H9 (cell line): ENCODE measurements at regions not wholly inside any gene's neighbourhood (a gene's known extent, or its start where the extent isn't known, plus 50 kb on each side); places are given as distances from the start of the nearest gene placed in this dataset.

ENCODE experiments used
- DNase-seq: peaks from one replicate; pipeline ENCODE4 v3.0.0-alpha.2; 2017
- H2AFZ ChIP-seq: one replicate; pipeline ENCODE4 v1.6.1; 2013; ENCODE audit warnings: mild to moderate bottlenecking, low read length, control low read depth, moderate library complexity
- H2AK5ac ChIP-seq: 2 replicates; pipeline ENCODE4 v1.6.1; 2013; ENCODE audit warnings: low read length, control low read depth, mixed read lengths; ENCODE audit not compliant: insufficient read length
- H2BK120ac ChIP-seq: one replicate; pipeline ENCODE4 v1.6.1; 2013; ENCODE audit warnings: low read depth, mild to moderate bottlenecking, low read length, control low read depth, inconsistent platforms; ENCODE audit not compliant: poor library complexity, severe bottlenecking
- H2BK12ac ChIP-seq: 2 replicates; pipeline ENCODE4 v1.6.1; 2013; ENCODE audit warnings: low read length, control low read depth, mixed read lengths, low read depth; ENCODE audit not compliant: insufficient read length
- H2BK15ac ChIP-seq: 2 replicates; pipeline ENCODE4 v1.6.1; 2013; ENCODE audit warnings: low read depth, low read length, control low read depth
- H2BK20ac ChIP-seq: one replicate; pipeline ENCODE4 v1.6.1; 2013; ENCODE audit warnings: low read depth, mild to moderate bottlenecking, low read length, control low read depth, inconsistent platforms; ENCODE audit not compliant: poor library complexity, severe bottlenecking
- H2BK5ac ChIP-seq: 2 replicates; pipeline ENCODE4 v1.6.1; 2013; ENCODE audit warnings: low read length, control low read depth, mixed read lengths; ENCODE audit not compliant: insufficient read length
- H3K14ac ChIP-seq: 2 replicates; pipeline ENCODE4 v1.6.1; 2013; ENCODE audit warnings: low read length, control low read depth; ENCODE audit not compliant: insufficient read depth
- H3K18ac ChIP-seq: 2 replicates; pipeline ENCODE4 v1.6.1; 2013; ENCODE audit warnings: low read depth, mild to moderate bottlenecking, mixed read lengths, low read length, control low read depth; ENCODE audit not compliant: insufficient read length
- H3K23ac ChIP-seq: 2 replicates; pipeline ENCODE4 v1.6.1; 2013; ENCODE audit warnings: low read length, control low read depth, mixed read lengths, low read depth; ENCODE audit not compliant: insufficient read length
- H3K23me2 ChIP-seq: 2 replicates; pipeline ENCODE4 v1.6.1; 2013; ENCODE audit warnings: low read depth, mild to moderate bottlenecking, mixed read lengths, low read length, control low read depth; ENCODE audit not compliant: insufficient read length, poor library complexity, severe bottlenecking
- H3K27ac ChIP-seq: 2 replicates; pipeline ENCODE4 v1.5.1; 2013; ENCODE audit warnings: low read length, control low read depth, mixed read lengths, low read depth; ENCODE audit not compliant: insufficient read length
- H3K27me3 ChIP-seq: 2 replicates; pipeline ENCODE4 v1.6.1; 2013; ENCODE audit warnings: low read length, control low read depth, inconsistent platforms; ENCODE audit not compliant: insufficient read depth
- H3K4ac ChIP-seq: 2 replicates; pipeline ENCODE4 v1.6.1; 2013; ENCODE audit warnings: low read depth, mild to moderate bottlenecking, control low read depth, inconsistent platforms, low read length, moderate library complexity
- H3K4me1 ChIP-seq: 2 replicates; pipeline ENCODE4 v1.6.1; 2013; ENCODE audit warnings: low read length, control low read depth, inconsistent platforms; ENCODE audit not compliant: insufficient read depth
- H3K4me2 ChIP-seq: 2 replicates; pipeline ENCODE4 v1.6.1; 2013; ENCODE audit warnings: low read length, control low read depth, mixed read lengths; ENCODE audit not compliant: insufficient read length, insufficient read depth
- H3K56ac ChIP-seq: 2 replicates; pipeline ENCODE4 v1.6.1; 2013; ENCODE audit warnings: low read depth, mild to moderate bottlenecking, mixed read lengths, low read length, control low read depth; ENCODE audit not compliant: insufficient read length
- H3K79me1 ChIP-seq: 2 replicates; pipeline ENCODE4 v1.6.1; 2013; ENCODE audit warnings: low read depth, mild to moderate bottlenecking, moderate library complexity, low read length, control low read depth, inconsistent platforms; ENCODE audit not compliant: insufficient read depth, poor library complexity, severe bottlenecking
- H3K79me2 ChIP-seq: 2 replicates; pipeline ENCODE4 v1.6.1; 2013; ENCODE audit warnings: low read length, control low read depth, inconsistent platforms; ENCODE audit not compliant: insufficient read depth
- H3K9ac ChIP-seq: 2 replicates; pipeline ENCODE4 v1.6.1; 2013; ENCODE audit warnings: low read length, control low read depth, mixed read lengths; ENCODE audit not compliant: insufficient read length; ENCODE audit errors: extremely low read depth
- H3K9me3 ChIP-seq: one replicate; pipeline ENCODE4 v1.6.1; 2013; ENCODE audit warnings: low read depth, low read length, inconsistent platforms; ENCODE audit not compliant: control insufficient read depth
- H3T11ph ChIP-seq: one replicate; pipeline ENCODE4 v1.6.1; 2013; ENCODE audit warnings: mild to moderate bottlenecking, low read length, control low read depth, inconsistent platforms
- H4K20me1 ChIP-seq: one replicate; pipeline ENCODE4 v1.6.1; 2013; ENCODE audit not compliant: control insufficient read depth, insufficient read length, insufficient read depth
- H4K5ac ChIP-seq: 2 replicates; pipeline ENCODE4 v1.6.1; 2013; ENCODE audit warnings: low read depth, mild to moderate bottlenecking, mixed read lengths, low read length, control low read depth; ENCODE audit not compliant: insufficient read length
- H4K8ac ChIP-seq: replicated peaks from 2 replicates; pipeline ENCODE4 v1.6.1; 2013; ENCODE audit warnings: low read length, control low read depth, mixed read lengths, low read depth; ENCODE audit not compliant: insufficient read length
- H4K91ac ChIP-seq: 2 replicates; pipeline ENCODE4 v1.6.1; 2013; ENCODE audit warnings: low read depth, mild to moderate bottlenecking, moderate library complexity, mixed read lengths, low read length, control low read depth; ENCODE audit not compliant: insufficient read length
- H3K27ac Mint-ChIP-seq, 3 experiments: 2 replicates in 2 of 3; 3 replicates in 1 of 3; pipeline ENCODE4 v1.8.0; 2020 to 2021; ENCODE audit warnings: mixed read lengths in 3 of 3, mild to moderate bottlenecking in 1 of 3, moderate library complexity in 1 of 3
- H3K27me3 Mint-ChIP-seq: 2 replicates; pipeline ENCODE4 v1.8.0; 2021; ENCODE audit warnings: low read depth, mild to moderate bottlenecking, moderate library complexity, mixed read lengths
- H3K36me3 Mint-ChIP-seq, 3 experiments: 2 replicates in 2 of 3; 3 replicates in 1 of 3; pipeline ENCODE4 v1.8.0; 2020 to 2021; ENCODE audit warnings: low read depth in 3 of 3, mixed read lengths in 3 of 3; ENCODE audit not compliant: insufficient read depth in 1 of 3
- H3K4me1 Mint-ChIP-seq, 2 experiments: 2 replicates each; pipeline ENCODE4 v1.8.0; 2020; ENCODE audit warnings: mixed read lengths in 2 of 2
- H3K4me3 Mint-ChIP-seq, 2 experiments: 2 replicates in 1 of 2; 3 replicates in 1 of 2; pipeline ENCODE4 v1.8.0; 2020 to 2021; ENCODE audit warnings: mild to moderate bottlenecking in 2 of 2, mixed read lengths in 2 of 2, moderate library complexity in 1 of 2
- H3K9me3 Mint-ChIP-seq, 2 experiments: 2 replicates in 1 of 2; 3 replicates in 1 of 2; pipeline ENCODE4 v1.8.0; 2020; ENCODE audit warnings: mild to moderate bottlenecking in 2 of 2, mixed read lengths in 2 of 2, moderate library complexity in 1 of 2
- WGBS: extraction: QIAGEN DNeasy Blood & Tissue Kit; methylation state at CpG from one replicate; pipeline ENCODE4 v1.1.7; 2013; ENCODE audit warnings: missing lambda C conversion rate, low lambda C conversion rate, mixed read lengths; ENCODE audit not compliant: insufficient read length; ENCODE audit errors: extremely low coverage; 5-methylcytosine and 5-hydroxymethylcytosine counted together
- TF ChIP-seq, protein P1 (sequence below): fragments of 200-600 bp; sonication (generic); conservative IDR thresholded peaks from 3 replicates; pipeline ENCODE4 v1.8.0; 2021; ENCODE audit warnings: antibody characterized with exemption, mild to moderate bottlenecking

DNA sequence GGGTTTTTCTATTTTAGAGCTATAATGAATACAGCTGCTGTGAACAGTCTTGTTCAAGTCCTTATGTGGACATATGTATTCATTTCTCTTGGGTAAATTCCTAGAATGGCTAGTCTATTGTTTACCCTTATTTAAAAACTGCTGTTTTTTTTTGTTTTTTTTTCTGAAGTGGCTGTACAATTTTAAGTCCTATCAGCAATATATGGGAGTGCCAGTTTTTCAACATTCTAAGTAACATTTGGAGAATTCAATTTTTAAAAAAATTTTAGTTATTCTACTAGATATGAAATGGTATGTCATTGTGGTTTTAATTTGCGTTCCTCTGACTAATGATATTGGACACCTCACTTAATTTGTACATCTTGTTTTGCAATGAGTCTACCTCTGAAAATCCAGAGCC is 349.7 kb downstream of the SATB2 start:
- H3K79me1 ChIP-seq, result no peaks in the 10 kb centered on the region
- Mint-ChIP-seq H3K27ac (no peak overlapping the region), H3K9me3 (no peaks in the 10 kb centered on the region; a peak in 1 of 5 replicates), H3K27me3 (no peaks in the 10 kb centered on the region), H3K36me3 (no peaks in the 10 kb centered on the region), H3K4me3 (no peak overlapping the region), H3K4me1 (peaks cover 2% of the 10 kb centered on the region in 2 experiments; a peak in 2 of 4 replicates)
- no peaks in the 10 kb centered on the region for H3K23me2 ChIP-seq
- H3K18ac ChIP-seq, result no peak overlapping the region
- no peak overlapping the region for H2BK12ac ChIP-seq
- DNase-seq, result no peak
- H3K4me1 ChIP-seq, result peaks cover 3% of the 10 kb centered on the region; the same call in 1 of the 2 replicates
- no peaks in the 10 kb centered on the region for H3K79me2 ChIP-seq
- no peak overlapping the region for H4K8ac ChIP-seq
- no peak overlapping the region for H4K5ac ChIP-seq
- H2AFZ ChIP-seq, result no peak overlapping the region
- H3K27me3 ChIP-seq, result no peaks in the 10 kb centered on the region
- no peak overlapping the region for H3K56ac ChIP-seq
- H3K4ac ChIP-seq, result no peak overlapping the region
- no peak overlapping the region for H2AK5ac ChIP-seq
- no peak overlapping the region for H3K23ac ChIP-seq
- no peak overlapping the region for H3K4me2 ChIP-seq
- H2BK120ac ChIP-seq, result no peak overlapping the region
- H2BK15ac ChIP-seq, result no peak overlapping the region
- H4K20me1 ChIP-seq, result no peaks in the 10 kb centered on the region
- no peak overlapping the region for H4K91ac ChIP-seq
- H2BK20ac ChIP-seq, result no peak overlapping the region
- no CpG with 5 or more reads among the region's 1 CpG for WGBS
- H3T11ph ChIP-seq, result no peak overlapping the region
- H3K9me3 ChIP-seq, result no peaks in the 10 kb centered on the region
- H2BK5ac ChIP-seq, result no peak overlapping the region
- no peak overlapping the region for H3K27ac ChIP-seq
- H3K9ac ChIP-seq, result no peak overlapping the region
- TF ChIP-seq, protein P1, sequence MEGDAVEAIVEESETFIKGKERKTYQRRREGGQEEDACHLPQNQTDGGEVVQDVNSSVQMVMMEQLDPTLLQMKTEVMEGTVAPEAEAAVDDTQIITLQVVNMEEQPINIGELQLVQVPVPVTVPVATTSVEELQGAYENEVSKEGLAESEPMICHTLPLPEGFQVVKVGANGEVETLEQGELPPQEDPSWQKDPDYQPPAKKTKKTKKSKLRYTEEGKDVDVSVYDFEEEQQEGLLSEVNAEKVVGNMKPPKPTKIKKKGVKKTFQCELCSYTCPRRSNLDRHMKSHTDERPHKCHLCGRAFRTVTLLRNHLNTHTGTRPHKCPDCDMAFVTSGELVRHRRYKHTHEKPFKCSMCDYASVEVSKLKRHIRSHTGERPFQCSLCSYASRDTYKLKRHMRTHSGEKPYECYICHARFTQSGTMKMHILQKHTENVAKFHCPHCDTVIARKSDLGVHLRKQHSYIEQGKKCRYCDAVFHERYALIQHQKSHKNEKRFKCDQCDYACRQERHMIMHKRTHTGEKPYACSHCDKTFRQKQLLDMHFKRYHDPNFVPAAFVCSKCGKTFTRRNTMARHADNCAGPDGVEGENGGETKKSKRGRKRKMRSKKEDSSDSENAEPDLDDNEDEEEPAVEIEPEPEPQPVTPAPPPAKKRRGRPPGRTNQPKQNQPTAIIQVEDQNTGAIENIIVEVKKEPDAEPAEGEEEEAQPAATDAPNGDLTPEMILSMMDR, result no peak
- no peak overlapping the region for H3K14ac ChIP-seq
